C4-2B (cell line): ENCODE measurements at regions not wholly inside any gene's neighbourhood (a gene's known extent, or its start where the extent isn't known, plus 50 kb on each side); places are given as distances from the start of the nearest gene placed in this dataset.

Experiments used
- CTCF ChIP-seq: fragments of 450-650 bp; conservative IDR thresholded peaks from 2 replicates; pipeline ENCODE4 v1.5.1; 2017; ENCODE audit warnings: mild to moderate bottlenecking
- ZFX ChIP-seq: fragments of 450-650 bp; IDR thresholded peaks from 2 replicates; pipeline ENCODE4 v1.6.1; 2017

DNA sequence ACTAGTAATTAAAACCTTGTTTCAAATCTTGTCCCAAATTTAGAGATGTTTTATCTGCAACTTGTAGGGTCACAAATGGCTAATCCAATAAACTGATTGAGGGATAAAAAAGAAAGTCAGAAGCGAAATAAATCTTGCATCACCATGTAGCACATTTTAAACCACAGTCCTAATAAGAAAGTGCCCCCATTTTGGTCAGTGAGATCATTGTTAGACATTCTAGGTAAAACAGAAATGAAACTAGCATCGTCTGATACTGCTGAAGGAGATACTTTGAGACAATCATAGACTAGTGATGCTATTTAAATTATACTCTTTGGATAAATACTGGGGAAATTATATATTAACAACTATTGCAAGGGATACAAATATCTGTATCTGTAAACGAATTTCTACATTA is 247.9 kb downstream of the AMY1C start:
- TF ChIP-seq CTCF (no peak), ZFX (no peak)
